Psoas muscle (tissue), 7 donors: ENCODE measurements at regions not wholly inside any gene's neighbourhood (a gene's known extent, or its start where the extent isn't known, plus 50 kb on each side); places are given as distances from the start of the nearest gene placed in this dataset.

Source experiments
- ATAC-seq, 4 donors: fragments of 200-7000 bp; cut with Tn5 transposase; one replicate each; pipeline ENCODE4 v1.9.1; 2020; ENCODE audit warnings: moderate library complexity in 3 of 4, mild to moderate bottlenecking in 2 of 4
- DNase-seq, 2 donors: peaks; one replicate each; pipeline ENCODE4 v3.0.0-alpha.2; 2020
- H3K27ac ChIP-seq: fragments of 200-600 bp; one replicate; pipeline ENCODE4 v1.8.0; 2022
- H3K27me3 ChIP-seq, 3 donors: fragments of 200-600 bp in 1 of 3; one replicate each; pipeline versions ENCODE4 v1.6.1 to v1.8.0; 2013 to 2022; ENCODE audit warnings: low read length in 2 of 3, mild to moderate bottlenecking in 2 of 3, moderate library complexity in 1 of 3; ENCODE audit not compliant: insufficient read depth in 3 of 3
- H3K36me3 ChIP-seq, 2 donors: fragments of 200-600 bp in 1 of 2; one replicate each; pipeline versions ENCODE4 v1.6.1 to v1.8.0; 2013 to 2022; ENCODE audit warnings: low read depth in 1 of 2, mild to moderate bottlenecking in 1 of 2, moderate library complexity in 1 of 2; ENCODE audit not compliant: insufficient read depth in 1 of 2
- H3K4me1 ChIP-seq: fragments of 200-600 bp; one replicate; pipeline ENCODE4 v1.8.0; 2022
- H3K4me3 ChIP-seq: fragments of 200-600 bp; one replicate; pipeline ENCODE4 v1.8.0; 2022; ENCODE audit warnings: mild to moderate bottlenecking
- H3K9me3 ChIP-seq: fragments of 200-600 bp; one replicate; pipeline ENCODE4 v1.8.0; 2022
- CTCF ChIP-seq: fragments of 200-600 bp; IDR thresholded peaks from one replicate; pipeline ENCODE4 v1.8.0; 2022; ENCODE audit warnings: antibody characterized with exemption
- WGBS, 3 donors: extraction: QIAGEN DNeasy Blood & Tissue Kit; methylation state at CpG; one replicate each; pipeline versions ENCODE4 v1.1.6 to v1.1.7; 2013; 5-methylcytosine and 5-hydroxymethylcytosine counted together
- intact Hi-C, 2 donors: fragments of 100-400 bp; cut with DNase I; formaldehyde crosslinking; loops; one replicate each; pipeline versions ENCODE4 v1.11.0 to v1.14.2; 2022
- donor health status: healthy with polysubstance abuse.
- donor health status: DM: no; HTN: no; CAD: no; lungs with moderate emphysema.
- donor health status: Bipolar disorder and iron deficiency.
- donor health status: healthy.
- donor health status: DM: yes; HTN: yes; CAD: no.
- donor health status: DM: no; HTN: no; CAD: no.
- donor health status: DM: yes; HTN: yes; CAD: no.

DNA sequence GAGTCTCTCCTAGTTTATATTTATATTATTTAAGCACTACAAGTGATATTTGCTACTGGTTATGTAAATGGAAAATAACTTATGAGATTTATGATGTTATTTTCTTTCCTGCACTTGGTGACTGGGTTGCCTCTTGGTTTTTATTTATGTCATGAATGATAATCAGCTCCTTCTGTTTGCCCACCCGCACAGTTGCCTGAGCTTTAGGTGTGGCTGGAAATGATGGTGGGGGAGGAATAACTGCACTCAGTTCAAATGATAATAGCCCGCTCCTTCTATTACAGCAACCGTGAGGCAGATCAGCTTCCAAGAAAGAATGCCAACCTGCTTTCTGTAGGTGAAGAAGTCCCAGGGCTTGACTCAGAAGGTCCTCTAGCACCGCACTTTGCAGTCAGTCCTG, 190.2 kb upstream of the CAND1 start:
- Histone ChIP-seq H3K27me3 (peaks cover 0 to 9% (median 2%) of the 10 kb centered on the region in 3 donors), H3K9me3 (no peaks in the 10 kb centered on the region), H3K4me1 (no peaks in the 10 kb centered on the region), H3K27ac (no peak overlapping the region), H3K36me3 (no peaks in the 10 kb centered on the region), H3K4me3 (no peak overlapping the region)
- ATAC-seq (no peak), DNase-seq (no peak)
- intact Hi-C loops: no loop called here
- TF ChIP-seq CTCF: no peak
- 60 to 73% (median 62%) methylated on average over 4 of the region's 4 CpGs for WGBS, 3 donors

DNA sequence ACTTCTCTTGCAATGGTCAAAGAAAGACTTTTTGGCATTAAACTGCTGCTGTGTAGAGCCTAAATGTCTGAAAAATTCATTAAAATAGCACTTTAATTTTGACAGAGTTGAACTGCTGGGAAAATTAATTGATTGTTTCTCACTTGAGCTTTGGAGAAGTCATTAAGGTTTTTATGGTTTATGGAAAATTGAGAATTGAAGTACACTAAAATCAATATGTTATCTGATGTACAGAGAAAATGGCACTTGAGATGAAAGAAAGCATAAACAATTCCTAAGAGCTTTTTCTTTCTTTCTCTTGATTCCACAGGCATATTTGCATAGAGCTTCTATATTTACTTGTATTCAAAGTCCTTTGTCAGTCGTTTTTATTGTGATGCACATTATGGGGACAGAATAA, 188.5 kb upstream of the CAND1 start:
- Histone ChIP-seq H3K9me3 (no peaks in the 10 kb centered on the region), H3K4me3 (no peak overlapping the region), H3K4me1 (no peaks in the 10 kb centered on the region), H3K27me3 (peaks cover 0 to 11% (median 2%) of the 10 kb centered on the region in 3 donors), H3K27ac (no peak overlapping the region), H3K36me3 (no peaks in the 10 kb centered on the region)
- WGBS, 3 donors: 47 to 54% (median 53%) methylated on average over 1 of the region's 1 CpG
- no peak for TF ChIP-seq CTCF
- intact Hi-C loops: no loop called here
- ATAC-seq (no peak), DNase-seq (no peak)

- no peak for TF ChIP-seq CTCF
- intact Hi-C loops: no loop called here
- WGBS, 3 donors: 29 to 82% (median 47%) methylated on average over 1 of the region's 1 CpG
- DNase-seq (no peak), ATAC-seq (no peak)
- Histone ChIP-seq H3K27ac (no peak overlapping the region), H3K4me3 (no peak overlapping the region), H3K27me3 (peaks cover 0 to 6% (median 2%) of the 10 kb centered on the region in 3 donors), H3K9me3 (no peaks in the 10 kb centered on the region), H3K36me3 (no peaks in the 10 kb centered on the region), H3K4me1 (no peaks in the 10 kb centered on the region)
Measured at GRCh38 chr12:67082221-67082620, 186.9 kb upstream of the CAND1 start.

GRCh38 chr12:67085699-67086098, 183.5 kb upstream of the CAND1 start:
- Histone ChIP-seq H3K9me3 (no peaks in the 10 kb centered on the region), H3K27me3 (peaks cover 0 to 6% (median 0%) of the 10 kb centered on the region in 3 donors)

More at GRCh38 chr12:67085699-67086098, 183.5 kb upstream of the CAND1 start:
- Histone ChIP-seq H3K4me3 (no peak overlapping the region), H3K4me1 (no peaks in the 10 kb centered on the region), H3K36me3 (no peaks in the 10 kb centered on the region), H3K27ac (no peak overlapping the region)
- intact Hi-C loops: no loop called here
- WGBS, 3 donors: 73 to 79% (median 77%) methylated on average over 2 of the region's 2 CpGs
- DNase-seq (no peak), ATAC-seq (no peak)
- TF ChIP-seq CTCF: no peak
